GM12864 (cell line): ENCODE measurements at regions not wholly inside any gene's neighbourhood (a gene's known extent, or its start where the extent isn't known, plus 50 kb on each side); places are given as distances from the start of the nearest gene placed in this dataset.

Experiments
- DNase-seq: peaks from one replicate; pipeline ENCODE4 v3.0.0-alpha.2; 2011; ENCODE audit warnings: low read depth
- H3K4me3 ChIP-seq: 2 replicates; pipeline ENCODE4 v1.5.1; 2011; ENCODE audit warnings: mild to moderate bottlenecking, low read depth, low read length, control low read depth
- TF ChIP-seq, protein P1 (sequence below): IDR thresholded peaks from 2 replicates; pipeline ENCODE4 v1.5.1; 2011; ENCODE audit warnings: low read depth, mild to moderate bottlenecking, moderate library complexity, low read length, control low read depth, inconsistent platforms; ENCODE audit errors: missing control alignments

DNA sequence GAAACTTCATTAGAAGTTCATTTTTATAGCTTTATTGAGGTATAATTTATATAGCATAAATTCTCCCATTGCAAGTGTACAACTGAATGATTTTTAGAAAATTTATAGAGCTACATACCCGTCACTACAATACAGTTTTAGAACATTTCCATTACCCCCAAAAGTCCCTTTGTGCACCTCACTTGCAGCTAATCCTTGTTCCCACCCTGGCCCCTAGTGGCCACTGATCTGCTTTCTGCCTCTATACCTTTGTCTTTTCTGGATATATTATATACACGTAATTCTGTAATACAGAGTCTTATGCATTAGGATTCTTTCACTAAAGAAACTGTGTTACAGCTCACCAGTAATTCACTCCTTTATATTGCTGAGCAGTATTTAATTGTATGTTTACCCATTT lies 145.1 kb upstream of the DIO2 start:
- H3K4me3 ChIP-seq = no peak overlapping the region
- no peak for DNase-seq
- TF ChIP-seq, protein P1, sequence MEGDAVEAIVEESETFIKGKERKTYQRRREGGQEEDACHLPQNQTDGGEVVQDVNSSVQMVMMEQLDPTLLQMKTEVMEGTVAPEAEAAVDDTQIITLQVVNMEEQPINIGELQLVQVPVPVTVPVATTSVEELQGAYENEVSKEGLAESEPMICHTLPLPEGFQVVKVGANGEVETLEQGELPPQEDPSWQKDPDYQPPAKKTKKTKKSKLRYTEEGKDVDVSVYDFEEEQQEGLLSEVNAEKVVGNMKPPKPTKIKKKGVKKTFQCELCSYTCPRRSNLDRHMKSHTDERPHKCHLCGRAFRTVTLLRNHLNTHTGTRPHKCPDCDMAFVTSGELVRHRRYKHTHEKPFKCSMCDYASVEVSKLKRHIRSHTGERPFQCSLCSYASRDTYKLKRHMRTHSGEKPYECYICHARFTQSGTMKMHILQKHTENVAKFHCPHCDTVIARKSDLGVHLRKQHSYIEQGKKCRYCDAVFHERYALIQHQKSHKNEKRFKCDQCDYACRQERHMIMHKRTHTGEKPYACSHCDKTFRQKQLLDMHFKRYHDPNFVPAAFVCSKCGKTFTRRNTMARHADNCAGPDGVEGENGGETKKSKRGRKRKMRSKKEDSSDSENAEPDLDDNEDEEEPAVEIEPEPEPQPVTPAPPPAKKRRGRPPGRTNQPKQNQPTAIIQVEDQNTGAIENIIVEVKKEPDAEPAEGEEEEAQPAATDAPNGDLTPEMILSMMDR = peak; percentile 34

DNA sequence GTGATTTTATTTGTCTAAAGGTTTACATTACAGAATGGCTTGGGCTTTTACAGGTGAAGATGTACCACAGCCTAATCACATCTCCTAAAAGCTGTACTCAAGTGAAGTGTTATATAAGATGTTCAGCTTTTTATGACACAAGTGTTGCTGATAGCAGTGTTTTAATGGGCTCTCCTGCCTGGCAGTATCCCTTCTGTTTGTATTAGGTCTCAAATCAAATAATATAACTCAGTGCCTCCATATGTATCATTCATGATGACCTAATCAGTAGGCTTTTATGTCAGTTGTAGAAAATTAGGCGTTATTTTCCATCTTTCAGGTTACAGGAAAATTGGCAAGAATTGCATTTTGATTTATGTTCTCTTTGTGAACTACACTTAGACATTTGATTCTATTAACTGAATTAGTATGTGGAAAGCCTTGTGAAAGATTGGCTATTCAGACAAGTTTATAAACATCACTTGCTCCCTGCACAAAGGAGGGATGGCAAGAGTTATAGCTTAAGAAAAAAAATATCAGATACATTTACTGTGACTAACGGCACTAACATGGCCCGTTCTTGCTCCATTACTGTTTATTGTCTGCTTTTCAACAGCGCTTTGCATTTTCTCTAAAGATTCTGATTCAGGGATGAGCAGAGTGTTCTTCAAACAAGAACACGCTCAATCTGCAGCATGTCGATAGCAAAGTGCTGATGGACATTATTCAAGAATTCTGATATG lies 143.7 kb upstream of the DIO2 start:
- no peak for DNase-seq
- H3K4me3 ChIP-seq = no peak overlapping the region
- TF ChIP-seq, protein P1 = no peak

DNA sequence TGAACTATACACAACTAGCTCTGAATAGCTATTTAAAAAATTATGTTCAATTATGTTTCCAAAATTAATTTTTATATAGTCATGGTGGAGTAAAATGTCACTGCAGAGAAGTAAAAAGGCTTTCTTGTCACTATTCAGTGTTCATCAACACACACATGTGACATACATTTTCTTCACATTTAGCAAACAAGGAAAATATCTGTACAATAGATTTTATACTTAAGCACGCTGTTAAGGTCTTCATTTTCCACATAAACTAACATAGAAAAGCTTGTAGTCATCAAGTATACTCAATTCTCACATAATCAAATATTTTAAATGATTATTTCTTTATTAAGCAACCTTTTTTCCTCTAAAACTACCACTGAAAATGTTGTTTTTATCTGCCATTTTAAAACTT lies 141.2 kb upstream of the DIO2 start:
- TF ChIP-seq, protein P1 = no peak
- DNase-seq = no peak
- H3K4me3 ChIP-seq = no peak overlapping the region

DNA sequence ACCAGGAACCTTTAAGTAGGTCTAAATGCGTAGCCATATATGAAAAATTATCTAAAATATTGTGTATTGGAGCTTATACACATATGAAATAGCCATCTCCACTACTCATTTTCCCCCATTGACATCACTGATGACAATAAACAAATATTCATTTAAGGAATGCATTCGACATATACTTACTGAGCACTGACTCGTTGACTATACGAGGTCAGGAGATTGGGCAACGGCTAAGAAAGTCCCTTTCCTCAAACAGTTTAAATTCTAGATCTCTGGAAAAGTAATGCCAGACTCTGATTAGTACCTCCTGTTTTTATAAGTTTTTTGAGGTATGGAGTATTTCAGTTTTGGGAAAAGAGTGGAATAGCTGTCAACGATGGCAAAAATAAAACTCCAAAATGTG lies 139.4 kb upstream of the DIO2 start:
- no peak for DNase-seq
- H3K4me3 ChIP-seq = no peak overlapping the region
- TF ChIP-seq, protein P1 = no peak

DNA sequence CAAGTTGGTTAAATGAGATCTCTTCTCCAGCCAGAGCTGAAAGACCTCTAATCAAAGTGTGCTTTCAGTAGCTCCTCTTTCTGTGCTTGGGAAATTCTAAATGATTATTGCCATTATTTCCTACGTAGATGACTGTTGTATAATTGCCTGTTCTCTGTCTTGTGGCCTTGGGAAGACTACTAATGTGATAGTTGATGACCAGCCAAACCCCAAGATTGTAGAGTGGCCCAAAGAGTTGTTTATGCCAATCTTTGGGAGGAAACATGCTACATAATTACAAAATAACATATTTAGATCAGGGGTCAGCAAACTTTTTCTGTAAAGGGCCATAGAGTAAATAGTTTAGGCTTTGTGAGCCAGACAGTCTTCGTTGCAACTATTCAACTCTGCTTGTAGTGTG lies 135.1 kb upstream of the DIO2 start:
- no peak for DNase-seq
- no peak overlapping the region for H3K4me3 ChIP-seq
- TF ChIP-seq, protein P1 = no peak

DNA sequence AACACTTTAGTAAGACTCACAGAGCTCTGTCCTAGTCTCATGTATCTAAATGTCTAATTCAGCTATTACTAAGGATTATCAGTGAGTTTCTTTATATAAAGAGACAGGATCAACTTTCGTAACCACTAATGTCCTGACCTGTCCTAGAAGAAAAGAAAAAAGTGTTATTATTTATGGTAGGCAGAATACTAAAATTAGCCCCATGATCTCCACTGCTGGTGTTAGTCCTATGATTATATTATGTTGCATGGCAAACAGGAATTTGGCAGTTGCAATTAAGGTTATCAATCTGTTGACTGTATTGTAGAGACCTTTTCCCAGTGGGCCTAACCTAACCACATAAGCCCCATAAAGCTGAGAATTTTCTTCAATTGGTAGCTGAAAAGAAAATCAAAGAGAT lies 132.9 kb upstream of the DIO2 start:
- TF ChIP-seq, protein P1 = no peak
- H3K4me3 ChIP-seq = no peak overlapping the region
- no peak for DNase-seq

DNA sequence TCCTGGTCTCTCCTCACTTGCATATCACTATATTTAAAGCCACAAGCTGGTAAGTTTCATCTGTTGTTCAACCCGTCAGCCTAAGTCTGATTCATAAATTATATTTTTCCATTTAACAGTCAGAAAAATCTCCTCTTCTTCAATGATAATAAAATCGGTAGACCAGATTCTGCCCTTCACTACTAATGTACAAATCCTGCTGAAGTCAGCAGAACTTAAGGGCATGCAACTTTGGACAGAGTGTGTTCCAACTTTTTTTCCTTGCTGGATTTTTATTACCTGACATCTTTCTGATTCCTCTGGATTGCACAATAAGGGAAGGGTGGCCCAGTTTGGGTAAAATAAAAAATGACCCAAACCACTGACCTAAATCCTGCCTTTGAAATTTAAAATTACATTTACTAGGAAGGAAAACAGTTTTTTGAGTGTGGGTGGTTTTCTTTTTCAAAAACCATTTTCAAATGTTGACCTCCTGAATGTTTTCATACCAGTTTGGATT lies 125.4 kb upstream of the DIO2 start:
- no peak for DNase-seq
- TF ChIP-seq, protein P1 = no peak
- no peak overlapping the region for H3K4me3 ChIP-seq
